D721Med (cell line): ENCODE measurements at regions not wholly inside any gene's neighbourhood (a gene's known extent, or its start where the extent isn't known, plus 50 kb on each side); places are given as distances from the start of the nearest gene placed in this dataset.

Experiments
- DNase-seq: peaks from one replicate; pipeline ENCODE4 v3.0.0; 2011; ENCODE audit warnings: low spot score; ENCODE audit not compliant: insufficient read length
- FAIRE-seq: peaks from 2 replicates; lab custom pipeline; 2011; peaks lifted over from hg19 to GRCh38; lab: Jason Lieb, UNC
- TF ChIP-seq, protein P1 (sequence below): IDR thresholded peaks from 2 replicates; pipeline ENCODE4 v1.5.1; 2012; ENCODE audit warnings: mild to moderate bottlenecking, control low read depth; ENCODE audit not compliant: insufficient read depth; ENCODE audit errors: missing control alignments

DNA sequence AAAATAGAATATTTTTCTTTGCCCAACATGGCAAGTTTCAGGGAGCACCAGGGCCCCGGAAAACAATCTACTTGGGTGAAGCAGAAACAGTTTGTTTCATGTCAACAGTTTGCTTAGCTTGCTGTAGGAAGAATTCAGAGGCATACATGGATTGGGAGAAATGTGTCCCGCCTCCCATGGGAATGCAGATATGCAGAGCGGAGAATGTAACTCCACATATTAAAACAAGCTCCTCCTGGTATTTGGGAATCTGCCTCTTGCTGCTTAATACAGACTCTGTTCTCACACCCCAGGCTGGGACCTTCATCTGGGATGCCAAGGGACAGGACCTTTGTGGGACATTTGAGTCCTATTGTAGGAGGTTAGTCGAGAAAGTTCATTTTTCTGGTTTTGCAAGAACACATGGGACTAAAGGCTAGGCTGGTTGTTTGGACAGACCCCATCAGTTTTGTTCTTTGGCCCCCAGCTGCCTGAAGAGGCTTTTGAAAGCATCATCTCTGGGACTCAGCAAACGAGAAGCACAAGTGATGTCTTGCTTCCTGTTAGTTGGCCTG is 220.5 kb upstream of the ADRA1B start:
- TF ChIP-seq, protein P1, sequence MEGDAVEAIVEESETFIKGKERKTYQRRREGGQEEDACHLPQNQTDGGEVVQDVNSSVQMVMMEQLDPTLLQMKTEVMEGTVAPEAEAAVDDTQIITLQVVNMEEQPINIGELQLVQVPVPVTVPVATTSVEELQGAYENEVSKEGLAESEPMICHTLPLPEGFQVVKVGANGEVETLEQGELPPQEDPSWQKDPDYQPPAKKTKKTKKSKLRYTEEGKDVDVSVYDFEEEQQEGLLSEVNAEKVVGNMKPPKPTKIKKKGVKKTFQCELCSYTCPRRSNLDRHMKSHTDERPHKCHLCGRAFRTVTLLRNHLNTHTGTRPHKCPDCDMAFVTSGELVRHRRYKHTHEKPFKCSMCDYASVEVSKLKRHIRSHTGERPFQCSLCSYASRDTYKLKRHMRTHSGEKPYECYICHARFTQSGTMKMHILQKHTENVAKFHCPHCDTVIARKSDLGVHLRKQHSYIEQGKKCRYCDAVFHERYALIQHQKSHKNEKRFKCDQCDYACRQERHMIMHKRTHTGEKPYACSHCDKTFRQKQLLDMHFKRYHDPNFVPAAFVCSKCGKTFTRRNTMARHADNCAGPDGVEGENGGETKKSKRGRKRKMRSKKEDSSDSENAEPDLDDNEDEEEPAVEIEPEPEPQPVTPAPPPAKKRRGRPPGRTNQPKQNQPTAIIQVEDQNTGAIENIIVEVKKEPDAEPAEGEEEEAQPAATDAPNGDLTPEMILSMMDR, result no peak
- DNase-seq, result no peak
- no peak for FAIRE-seq

- DNase-seq, result no peak
- TF ChIP-seq, protein P1, result no peak
- no peak for FAIRE-seq
Observed at GRCh38 chr5:159697530-159697929, 218.8 kb upstream of the ADRA1B start.

DNA sequence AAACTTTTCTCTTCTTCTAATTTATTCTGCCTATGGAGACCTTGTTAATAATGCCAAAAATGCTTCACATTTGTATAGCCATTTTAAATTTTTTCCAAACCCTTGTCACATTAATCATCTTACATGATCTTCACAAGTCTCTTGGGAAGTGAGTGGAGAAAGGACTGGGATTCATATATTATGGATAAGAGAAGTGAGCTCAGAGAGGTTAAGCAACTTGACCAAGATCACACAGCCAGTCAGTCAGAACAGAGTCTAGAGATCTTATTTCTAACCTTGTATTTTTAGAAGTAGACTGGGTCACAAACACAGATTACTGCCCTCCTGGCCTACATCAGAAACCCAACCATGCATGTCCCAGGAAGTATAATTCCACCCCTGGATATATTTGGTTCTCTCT is 218.0 kb upstream of the ADRA1B start:
- FAIRE-seq, result no peak
- DNase-seq, result no peak
- TF ChIP-seq, protein P1, result no peak

DNA sequence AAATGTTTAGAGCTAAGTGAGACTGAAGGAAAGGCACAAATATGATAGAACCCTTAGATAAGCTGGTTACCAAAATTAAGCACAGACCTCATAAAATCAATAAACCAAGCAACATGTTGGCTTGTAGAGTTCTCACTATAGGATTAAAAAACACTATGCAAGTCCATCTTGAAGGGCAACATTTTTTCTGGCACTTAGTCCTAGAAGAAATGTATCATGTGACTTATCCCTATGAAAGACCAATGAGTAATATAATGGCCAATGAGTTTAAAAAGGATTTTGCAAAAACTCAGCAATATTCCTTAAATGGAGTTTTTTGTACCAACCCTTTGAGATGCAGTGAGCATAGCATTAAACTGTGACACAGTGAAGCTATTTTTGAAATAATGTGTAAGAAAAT is 216.3 kb upstream of the ADRA1B start:
- DNase-seq (no peak), FAIRE-seq (no peak)
- TF ChIP-seq, protein P1, result no peak

GRCh38 chr5:159702301-159702700 is 214.0 kb upstream of the ADRA1B start:
- TF ChIP-seq, protein P1, result no peak
- FAIRE-seq, result no peak

GRCh38 chr5:159702826-159703225 is 213.5 kb upstream of the ADRA1B start:
- no peak for DNase-seq
- FAIRE-seq, result no peak
- TF ChIP-seq, protein P1, result no peak

More at GRCh38 chr5:159702301-159702700, 214.0 kb upstream of the ADRA1B start:
- no peak for DNase-seq

DNA sequence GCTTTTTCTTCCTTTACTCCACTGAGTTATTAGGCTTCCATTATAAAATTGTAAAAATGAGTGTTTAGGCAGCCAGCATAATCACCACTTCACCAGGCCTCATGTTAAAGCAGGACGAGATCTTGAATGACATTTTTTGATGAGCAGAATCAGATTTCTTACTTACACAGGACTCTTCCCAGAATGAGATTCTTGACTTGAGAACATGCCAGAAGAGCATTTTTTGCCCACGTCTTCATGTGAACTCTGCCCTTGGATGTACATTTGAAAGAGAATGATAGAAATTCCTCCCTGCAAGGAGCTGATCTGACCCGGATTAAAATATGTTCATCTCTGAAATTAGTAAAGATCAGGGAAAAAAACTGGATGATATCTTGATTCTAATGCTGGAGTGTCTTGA is 212.1 kb upstream of the ADRA1B start:
- TF ChIP-seq, protein P1, result no peak

More for the DNA sequence above, 212.1 kb upstream of the ADRA1B start:
- FAIRE-seq, result no peak
- no peak for DNase-seq
